SK-N-SH (cell line): ENCODE measurements at regions not wholly inside any gene's neighbourhood (a gene's known extent, or its start where the extent isn't known, plus 50 kb on each side); places are given as distances from the start of the nearest gene placed in this dataset.

ENCODE experiments used
- CTCF ChIA-PET: fragments of 300-600, 350-600 bp; formaldehyde crosslinking; extraction: SDS; loops from one replicate; lab custom pipeline; 2021; lab: Yijun Ruan, JAX
- POLR2A ChIA-PET: fragments of 350-600 bp; sonication (Branson Sonifier 250); formaldehyde crosslinking; extraction: SDS; loops from one replicate; lab custom pipeline; 2020; ENCODE audit warnings: antibody characterized with exemption, inconsistent platforms; lab: Yijun Ruan, JAX
- DNase-seq: peaks from one replicate; pipeline ENCODE4 v3.0.0; 2012
- H2AFZ ChIP-seq: fragments of 200-600 bp; sonication (generic); 2 replicates; pipeline ENCODE4 v1.8.1; 2016; ENCODE audit warnings: antibody characterized with exemption, mild to moderate bottlenecking, low read depth
- H3F3A ChIP-seq: fragments of 200-600 bp; sonication (generic); replicated peaks from 2 replicates; pipeline ENCODE3; 2016; ENCODE audit warnings: antibody characterized with exemption, mild to moderate bottlenecking; ENCODE audit not compliant: insufficient read depth
- H3K27ac ChIP-seq, 2 experiments: fragments of 200-500 bp in 1 of 2; fragments of 200-600 bp in 1 of 2; sonication (Bioruptor generic) in 1 of 2; sonication (generic), shearing (Covaris generic) in 1 of 2; 2 replicates each; pipeline versions ENCODE4 v1.5.1 to v1.6.1; 2014 to 2016; ENCODE audit warnings: low read depth in 2 of 2, inconsistent platforms in 1 of 2, low read length in 1 of 2, mild to moderate bottlenecking in 1 of 2, mixed read lengths in 1 of 2
- H3K27me3 ChIP-seq: fragments of 200-600 bp; sonication (generic), shearing (Covaris generic); 2 replicates; pipeline ENCODE4 v1.6.1; 2016; ENCODE audit warnings: mixed run types; ENCODE audit not compliant: insufficient read depth
- H3K36me3 ChIP-seq, 2 experiments: fragments of 200-500 bp in 1 of 2; fragments of 200-600 bp in 1 of 2; sonication (Bioruptor generic) in 1 of 2; sonication (generic) in 1 of 2; replicated peaks in 1 of 2; 2 replicates each; pipeline versions ENCODE3 to v1.5.1; 2014 to 2016; ENCODE audit warnings: low read length in 1 of 2, mild to moderate bottlenecking in 1 of 2; ENCODE audit not compliant: insufficient read depth in 2 of 2, control insufficient read depth in 1 of 2
- H3K4me1 ChIP-seq, 2 experiments: fragments of 200-500 bp in 1 of 2; fragments of 200-600 bp in 1 of 2; sonication (Bioruptor generic) in 1 of 2; sonication (generic), shearing (Covaris generic) in 1 of 2; 2 replicates each; pipeline versions ENCODE4 v1.5.1 to v1.6.1; 2014 to 2016; ENCODE audit warnings: low read depth in 1 of 2, low read length in 1 of 2, mixed run types in 1 of 2; ENCODE audit not compliant: insufficient read depth in 2 of 2, control insufficient read depth in 1 of 2
- H3K4me2 ChIP-seq: fragments of 200-600 bp; sonication (generic), shearing (Covaris generic); 2 replicates; pipeline ENCODE4 v1.6.1; 2017; ENCODE audit warnings: mixed run types
- H3K4me3 ChIP-seq, 2 experiments: fragments of 200-500 bp in 1 of 2; fragments of 200-600 bp in 1 of 2; sonication (Bioruptor generic) in 1 of 2; sonication (generic), shearing (Covaris generic) in 1 of 2; 2 replicates each; pipeline versions ENCODE4 v1.5.1 to v1.8.1; 2014 to 2016; ENCODE audit warnings: low read depth in 2 of 2, inconsistent platforms in 1 of 2, low read length in 1 of 2, mild to moderate bottlenecking in 1 of 2, mixed read lengths in 1 of 2, moderate library complexity in 1 of 2
- H3K79me2 ChIP-seq: fragments of 200-600 bp; sonication (generic); 2 replicates; pipeline ENCODE4 v1.8.1; 2017; ENCODE audit warnings: mild to moderate bottlenecking; ENCODE audit not compliant: insufficient read depth
- H3K9ac ChIP-seq: fragments of 200-600 bp; sonication (generic); 2 replicates; pipeline ENCODE4 v1.6.1; 2017; ENCODE audit warnings: mixed run types
- H3K9me2 ChIP-seq: fragments of 200-600 bp; sonication (generic); 2 replicates; pipeline ENCODE4 v1.6.1; 2017; ENCODE audit warnings: mixed run types
- H3K9me3 ChIP-seq: fragments of 200-600 bp; sonication (generic); 2 replicates; pipeline ENCODE4 v1.6.1; 2017; ENCODE audit warnings: mixed run types, mild to moderate bottlenecking, moderate library complexity
- H4K20me1 ChIP-seq: fragments of 200-600 bp; sonication (generic); 2 replicates; pipeline ENCODE4 v1.6.1; 2017; ENCODE audit warnings: mild to moderate bottlenecking, mixed run types; ENCODE audit not compliant: insufficient read depth
- FOXM1 ChIP-seq: IDR thresholded peaks from 2 replicates; pipeline ENCODE4 v1.4.0; 2012; ENCODE audit warnings: low read depth, mild to moderate bottlenecking
- GABPA ChIP-seq: IDR thresholded peaks from 2 replicates; pipeline ENCODE4 v1.4.0; 2012; ENCODE audit warnings: low read depth, mild to moderate bottlenecking
- MXI1 ChIP-seq: IDR thresholded peaks from 2 replicates; pipeline ENCODE4 v1.6.1; 2012; ENCODE audit warnings: mild to moderate bottlenecking, low read depth, low read length, improper control_type of control experiment
- NRF1 ChIP-seq: IDR thresholded peaks from 2 replicates; pipeline ENCODE4 v1.6.1; 2012; ENCODE audit warnings: low read depth, mild to moderate bottlenecking, low read length
- POLR2AphosphoS5 ChIP-seq: IDR thresholded peaks from 2 replicates; pipeline ENCODE4 v1.6.1; 2012; ENCODE audit warnings: low read depth, low read length
- RFX5 ChIP-seq: IDR thresholded peaks from 2 replicates; pipeline ENCODE4 v1.6.1; 2012; ENCODE audit warnings: mild to moderate bottlenecking, improper control_type of control experiment, low read length
- SMC3 ChIP-seq: IDR thresholded peaks from 2 replicates; pipeline ENCODE4 v1.6.1; 2012; ENCODE audit warnings: low read depth, low read length, improper control_type of control experiment
- TCF12 ChIP-seq: IDR thresholded peaks from 2 replicates; pipeline ENCODE4 v1.4.0; 2012
- WGBS: methylation state at CpG from one replicate; pipeline ENCODE4 v1.1.6; 2017; ENCODE audit warnings: low lambda C conversion rate; 5-methylcytosine and 5-hydroxymethylcytosine counted together
- TF ChIP-seq, protein P1 (sequence below): fragments of 150-350 bp; IDR thresholded peaks from 2 replicates; pipeline ENCODE4 v1.6.1; 2016; ENCODE audit warnings: mild to moderate bottlenecking, low read depth, low read length
- TF ChIP-seq, protein P2 (sequence below): IDR thresholded peaks from 2 replicates; pipeline ENCODE4 v1.6.1; 2012; ENCODE audit warnings: mild to moderate bottlenecking, low read depth, low read length, moderate library complexity
- TF ChIP-seq, protein P3 (sequence below): IDR thresholded peaks from 2 replicates; pipeline ENCODE4 v1.4.0; 2012; ENCODE audit warnings: low read depth, borderline replicate concordance
- TF ChIP-seq, protein P4 (sequence below): IDR thresholded peaks from 2 replicates; pipeline ENCODE4 v1.4.0; 2012; ENCODE audit warnings: low read depth, borderline replicate concordance
- TF ChIP-seq, protein P5 (sequence below): fragments of 200-600 bp; sonication (generic); IDR thresholded peaks from 2 replicates; pipeline ENCODE4 v1.6.1; 2017; ENCODE audit warnings: antibody characterized with exemption, mild to moderate bottlenecking, moderate library complexity

DNA sequence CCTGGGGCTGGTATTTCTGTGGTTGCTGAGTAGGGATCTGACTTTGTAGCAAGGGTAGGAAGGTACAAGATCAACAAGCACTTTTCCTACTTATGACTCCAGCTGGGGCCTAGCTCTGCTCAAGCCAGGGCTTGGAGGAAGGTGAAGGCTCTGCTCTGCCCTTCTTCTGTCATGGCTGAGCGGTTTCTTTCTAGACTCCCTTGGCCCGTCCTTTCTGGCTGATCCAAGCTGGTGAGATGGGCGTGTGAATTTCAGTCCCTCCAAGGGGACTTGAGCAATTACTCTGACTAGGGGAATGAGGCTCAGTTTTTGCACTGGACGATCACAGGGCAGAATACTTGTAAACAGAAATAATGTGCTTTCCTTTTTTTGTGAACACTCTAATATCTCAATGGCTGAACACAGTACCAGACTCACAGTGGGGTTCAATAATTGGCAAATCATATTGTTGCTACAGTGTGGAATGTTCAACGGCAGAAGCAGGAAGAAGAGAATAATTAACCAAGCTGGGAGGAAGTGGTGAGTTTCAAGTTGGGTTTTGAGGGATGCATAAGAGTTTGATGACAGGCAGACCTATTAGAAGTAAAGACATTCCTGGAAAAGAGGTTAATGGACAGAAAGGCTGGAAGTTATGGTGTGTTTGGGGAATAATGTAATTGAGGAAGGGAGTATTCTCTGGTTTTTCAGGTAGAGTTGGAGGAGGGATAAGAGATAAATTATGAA, 507.6 kb downstream of the MIAT start:
- CTCF ChIA-PET = no interaction called here
- no peaks in the 10 kb centered on the region for H3K36me3 ChIP-seq
- no peak overlapping the region for H3K4me3 ChIP-seq
- H3F3A ChIP-seq = no peaks in the 10 kb centered on the region
- no peak overlapping the region for H2AFZ ChIP-seq
- no peaks in the 10 kb centered on the region for H3K79me2 ChIP-seq
- no peak overlapping the region for H3K27ac ChIP-seq
- DNase-seq = no peak
- 46% methylated on average over 5 of the region's 5 CpGs for WGBS
- peaks cover 0 to 3% of the 10 kb centered on the region in 2 experiments; a peak in 1 of 4 replicates for H3K4me1 ChIP-seq
- peaks cover 37% of the 10 kb centered on the region for H3K27me3 ChIP-seq
- H3K9me2 ChIP-seq = no peaks in the 10 kb centered on the region
- H4K20me1 ChIP-seq = no peaks in the 10 kb centered on the region
- POLR2A ChIA-PET = no interaction called here
- no peak overlapping the region for H3K9ac ChIP-seq
- TF ChIP-seq, protein P1, sequence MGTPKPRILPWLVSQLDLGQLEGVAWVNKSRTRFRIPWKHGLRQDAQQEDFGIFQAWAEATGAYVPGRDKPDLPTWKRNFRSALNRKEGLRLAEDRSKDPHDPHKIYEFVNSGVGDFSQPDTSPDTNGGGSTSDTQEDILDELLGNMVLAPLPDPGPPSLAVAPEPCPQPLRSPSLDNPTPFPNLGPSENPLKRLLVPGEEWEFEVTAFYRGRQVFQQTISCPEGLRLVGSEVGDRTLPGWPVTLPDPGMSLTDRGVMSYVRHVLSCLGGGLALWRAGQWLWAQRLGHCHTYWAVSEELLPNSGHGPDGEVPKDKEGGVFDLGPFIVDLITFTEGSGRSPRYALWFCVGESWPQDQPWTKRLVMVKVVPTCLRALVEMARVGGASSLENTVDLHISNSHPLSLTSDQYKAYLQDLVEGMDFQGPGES = no peak
- no peak for TF ChIP-seq TCF12
- no peak for TF ChIP-seq SMC3
- no peak for TF ChIP-seq POLR2AphosphoS5
- TF ChIP-seq, protein P2, sequence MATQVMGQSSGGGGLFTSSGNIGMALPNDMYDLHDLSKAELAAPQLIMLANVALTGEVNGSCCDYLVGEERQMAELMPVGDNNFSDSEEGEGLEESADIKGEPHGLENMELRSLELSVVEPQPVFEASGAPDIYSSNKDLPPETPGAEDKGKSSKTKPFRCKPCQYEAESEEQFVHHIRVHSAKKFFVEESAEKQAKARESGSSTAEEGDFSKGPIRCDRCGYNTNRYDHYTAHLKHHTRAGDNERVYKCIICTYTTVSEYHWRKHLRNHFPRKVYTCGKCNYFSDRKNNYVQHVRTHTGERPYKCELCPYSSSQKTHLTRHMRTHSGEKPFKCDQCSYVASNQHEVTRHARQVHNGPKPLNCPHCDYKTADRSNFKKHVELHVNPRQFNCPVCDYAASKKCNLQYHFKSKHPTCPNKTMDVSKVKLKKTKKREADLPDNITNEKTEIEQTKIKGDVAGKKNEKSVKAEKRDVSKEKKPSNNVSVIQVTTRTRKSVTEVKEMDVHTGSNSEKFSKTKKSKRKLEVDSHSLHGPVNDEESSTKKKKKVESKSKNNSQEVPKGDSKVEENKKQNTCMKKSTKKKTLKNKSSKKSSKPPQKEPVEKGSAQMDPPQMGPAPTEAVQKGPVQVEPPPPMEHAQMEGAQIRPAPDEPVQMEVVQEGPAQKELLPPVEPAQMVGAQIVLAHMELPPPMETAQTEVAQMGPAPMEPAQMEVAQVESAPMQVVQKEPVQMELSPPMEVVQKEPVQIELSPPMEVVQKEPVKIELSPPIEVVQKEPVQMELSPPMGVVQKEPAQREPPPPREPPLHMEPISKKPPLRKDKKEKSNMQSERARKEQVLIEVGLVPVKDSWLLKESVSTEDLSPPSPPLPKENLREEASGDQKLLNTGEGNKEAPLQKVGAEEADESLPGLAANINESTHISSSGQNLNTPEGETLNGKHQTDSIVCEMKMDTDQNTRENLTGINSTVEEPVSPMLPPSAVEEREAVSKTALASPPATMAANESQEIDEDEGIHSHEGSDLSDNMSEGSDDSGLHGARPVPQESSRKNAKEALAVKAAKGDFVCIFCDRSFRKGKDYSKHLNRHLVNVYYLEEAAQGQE = no peak
- TF ChIP-seq, protein P3, sequence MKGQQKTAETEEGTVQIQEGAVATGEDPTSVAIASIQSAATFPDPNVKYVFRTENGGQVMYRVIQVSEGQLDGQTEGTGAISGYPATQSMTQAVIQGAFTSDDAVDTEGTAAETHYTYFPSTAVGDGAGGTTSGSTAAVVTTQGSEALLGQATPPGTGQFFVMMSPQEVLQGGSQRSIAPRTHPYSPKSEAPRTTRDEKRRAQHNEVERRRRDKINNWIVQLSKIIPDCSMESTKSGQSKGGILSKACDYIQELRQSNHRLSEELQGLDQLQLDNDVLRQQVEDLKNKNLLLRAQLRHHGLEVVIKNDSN = no peak
- TF ChIP-seq, protein P4, sequence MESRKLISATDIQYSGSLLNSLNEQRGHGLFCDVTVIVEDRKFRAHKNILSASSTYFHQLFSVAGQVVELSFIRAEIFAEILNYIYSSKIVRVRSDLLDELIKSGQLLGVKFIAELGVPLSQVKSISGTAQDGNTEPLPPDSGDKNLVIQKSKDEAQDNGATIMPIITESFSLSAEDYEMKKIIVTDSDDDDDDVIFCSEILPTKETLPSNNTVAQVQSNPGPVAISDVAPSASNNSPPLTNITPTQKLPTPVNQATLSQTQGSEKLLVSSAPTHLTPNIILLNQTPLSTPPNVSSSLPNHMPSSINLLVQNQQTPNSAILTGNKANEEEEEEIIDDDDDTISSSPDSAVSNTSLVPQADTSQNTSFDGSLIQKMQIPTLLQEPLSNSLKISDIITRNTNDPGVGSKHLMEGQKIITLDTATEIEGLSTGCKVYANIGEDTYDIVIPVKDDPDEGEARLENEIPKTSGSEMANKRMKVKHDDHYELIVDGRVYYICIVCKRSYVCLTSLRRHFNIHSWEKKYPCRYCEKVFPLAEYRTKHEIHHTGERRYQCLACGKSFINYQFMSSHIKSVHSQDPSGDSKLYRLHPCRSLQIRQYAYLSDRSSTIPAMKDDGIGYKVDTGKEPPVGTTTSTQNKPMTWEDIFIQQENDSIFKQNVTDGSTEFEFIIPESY = no peak
- no peak for TF ChIP-seq FOXM1
- no peak for TF ChIP-seq NRF1
- TF ChIP-seq, protein P5, sequence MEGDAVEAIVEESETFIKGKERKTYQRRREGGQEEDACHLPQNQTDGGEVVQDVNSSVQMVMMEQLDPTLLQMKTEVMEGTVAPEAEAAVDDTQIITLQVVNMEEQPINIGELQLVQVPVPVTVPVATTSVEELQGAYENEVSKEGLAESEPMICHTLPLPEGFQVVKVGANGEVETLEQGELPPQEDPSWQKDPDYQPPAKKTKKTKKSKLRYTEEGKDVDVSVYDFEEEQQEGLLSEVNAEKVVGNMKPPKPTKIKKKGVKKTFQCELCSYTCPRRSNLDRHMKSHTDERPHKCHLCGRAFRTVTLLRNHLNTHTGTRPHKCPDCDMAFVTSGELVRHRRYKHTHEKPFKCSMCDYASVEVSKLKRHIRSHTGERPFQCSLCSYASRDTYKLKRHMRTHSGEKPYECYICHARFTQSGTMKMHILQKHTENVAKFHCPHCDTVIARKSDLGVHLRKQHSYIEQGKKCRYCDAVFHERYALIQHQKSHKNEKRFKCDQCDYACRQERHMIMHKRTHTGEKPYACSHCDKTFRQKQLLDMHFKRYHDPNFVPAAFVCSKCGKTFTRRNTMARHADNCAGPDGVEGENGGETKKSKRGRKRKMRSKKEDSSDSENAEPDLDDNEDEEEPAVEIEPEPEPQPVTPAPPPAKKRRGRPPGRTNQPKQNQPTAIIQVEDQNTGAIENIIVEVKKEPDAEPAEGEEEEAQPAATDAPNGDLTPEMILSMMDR = no peak
- TF ChIP-seq MXI1 = no peak
- TF ChIP-seq GABPA = no peak
- TF ChIP-seq RFX5 = no peak
- no peaks in the 10 kb centered on the region for H3K9me3 ChIP-seq
- no peak overlapping the region for H3K4me2 ChIP-seq
